ENCODE measurements at regions not wholly inside any gene's neighbourhood (a gene's known extent, or its start where the extent isn't known, plus 50 kb on each side); places are given as distances from the start of the nearest gene placed in this dataset.

DNA sequence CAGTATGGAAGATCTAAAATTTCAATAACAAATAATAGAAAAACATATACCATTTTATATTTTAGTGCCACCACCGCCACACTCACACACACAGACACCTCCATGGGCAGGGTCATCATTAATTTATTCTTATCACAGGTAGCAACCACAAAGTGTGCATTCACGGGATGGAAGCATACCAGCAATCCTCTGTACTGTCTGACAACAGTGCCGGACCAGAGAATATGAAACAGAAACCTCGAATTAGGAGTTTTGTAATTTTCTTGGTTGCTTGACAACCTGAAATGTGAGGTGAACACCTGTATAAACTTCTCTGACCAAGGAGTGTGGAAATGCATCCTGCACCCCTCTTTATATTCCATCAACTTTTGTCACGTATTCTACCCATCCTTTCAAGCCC is 213.9 kb upstream of the KCNIP4 start:
- TF ChIP-seq ZNF660 (tag by site-specific recombination; IDR thresholded peaks at IDR 0.05) (no peak), ZNF354C (tag by site-specific recombination; IDR thresholded peaks at IDR 0.05; ENCODE audit: borderline replicate concordance, low read depth) (no peak), ZNF133 (tag by site-specific recombination; IDR thresholded peaks at IDR 0.05) (no peak), ZNF202 (tag by site-specific recombination; IDR thresholded peaks at IDR 0.05; ENCODE audit: borderline replicate concordance) (no peak), TCF7L2 (IDR thresholded peaks at IDR 0.05; ENCODE audit: borderline replicate concordance, low read depth, low read length) (no peak), ZNF248 (tag by site-specific recombination; IDR thresholded peaks at IDR 0.05) (no peak), ZNF416 (tag by site-specific recombination; IDR thresholded peaks at IDR 0.05) (no peak), OVOL3 (tag by site-specific recombination; IDR thresholded peaks at IDR 0.05) (no peak), ZNF501 (tag by site-specific recombination; IDR thresholded peaks at IDR 0.05) (no peak), ZNF174 (tag by site-specific recombination; IDR thresholded peaks at IDR 0.05) (no peak), ZNF76 (tag by site-specific recombination; IDR thresholded peaks at IDR 0.05; ENCODE audit: borderline replicate concordance, low read depth) (no peak)
- TF ChIP-seq, protein P1, sequence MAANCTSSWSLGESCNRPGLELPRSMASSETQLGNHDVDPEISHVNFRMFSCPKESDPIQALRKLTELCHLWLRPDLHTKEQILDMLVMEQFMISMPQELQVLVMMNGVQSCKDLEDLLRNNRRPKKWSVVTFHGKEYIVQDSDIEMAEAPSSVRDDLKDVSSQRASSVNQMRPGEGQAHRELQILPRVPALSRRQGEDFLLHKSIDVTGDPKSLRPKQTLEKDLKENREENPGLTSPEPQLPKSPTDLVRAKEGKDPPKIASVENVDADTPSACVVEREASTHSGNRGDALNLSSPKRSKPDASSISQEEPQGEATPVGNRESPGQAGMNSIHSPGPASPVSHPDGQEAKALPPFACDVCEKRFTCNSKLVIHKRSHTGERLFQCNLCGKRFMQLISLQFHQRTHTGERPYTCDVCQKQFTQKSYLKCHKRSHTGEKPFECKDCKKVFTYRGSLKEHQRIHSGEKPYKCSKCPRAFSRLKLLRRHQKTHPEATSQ (tag by site-specific recombination; IDR thresholded peaks at IDR 0.05), result no peak
- TF ChIP-seq, protein P2, sequence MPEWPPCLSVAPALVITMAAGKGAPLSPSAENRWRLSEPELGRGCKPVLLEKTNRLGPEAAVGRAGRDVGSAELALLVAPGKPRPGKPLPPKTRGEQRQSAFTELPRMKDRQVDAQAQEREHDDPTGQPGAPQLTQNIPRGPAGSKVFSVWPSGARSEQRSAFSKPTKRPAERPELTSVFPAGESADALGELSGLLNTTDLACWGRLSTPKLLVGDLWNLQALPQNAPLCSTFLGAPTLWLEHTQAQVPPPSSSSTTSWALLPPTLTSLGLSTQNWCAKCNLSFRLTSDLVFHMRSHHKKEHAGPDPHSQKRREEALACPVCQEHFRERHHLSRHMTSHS (tag by site-specific recombination; IDR thresholded peaks at IDR 0.05), result no peak
- TF ChIP-seq, protein P3, sequence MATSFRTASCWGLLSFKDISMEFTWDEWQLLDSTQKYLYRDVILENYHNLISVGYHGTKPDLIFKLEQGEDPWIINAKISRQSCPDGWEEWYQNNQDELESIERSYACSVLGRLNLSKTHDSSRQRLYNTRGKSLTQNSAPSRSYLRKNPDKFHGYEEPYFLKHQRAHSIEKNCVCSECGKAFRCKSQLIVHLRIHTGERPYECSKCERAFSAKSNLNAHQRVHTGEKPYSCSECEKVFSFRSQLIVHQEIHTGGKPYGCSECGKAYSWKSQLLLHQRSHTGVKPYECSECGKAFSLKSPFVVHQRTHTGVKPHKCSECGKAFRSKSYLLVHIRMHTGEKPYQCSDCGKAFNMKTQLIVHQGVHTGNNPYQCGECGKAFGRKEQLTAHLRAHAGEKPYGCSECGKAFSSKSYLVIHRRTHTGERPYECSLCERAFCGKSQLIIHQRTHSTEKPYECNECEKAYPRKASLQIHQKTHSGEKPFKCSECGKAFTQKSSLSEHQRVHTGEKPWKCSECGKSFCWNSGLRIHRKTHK (tag by site-specific recombination; IDR thresholded peaks at IDR 0.05), result no peak
- TF ChIP-seq, protein P4, sequence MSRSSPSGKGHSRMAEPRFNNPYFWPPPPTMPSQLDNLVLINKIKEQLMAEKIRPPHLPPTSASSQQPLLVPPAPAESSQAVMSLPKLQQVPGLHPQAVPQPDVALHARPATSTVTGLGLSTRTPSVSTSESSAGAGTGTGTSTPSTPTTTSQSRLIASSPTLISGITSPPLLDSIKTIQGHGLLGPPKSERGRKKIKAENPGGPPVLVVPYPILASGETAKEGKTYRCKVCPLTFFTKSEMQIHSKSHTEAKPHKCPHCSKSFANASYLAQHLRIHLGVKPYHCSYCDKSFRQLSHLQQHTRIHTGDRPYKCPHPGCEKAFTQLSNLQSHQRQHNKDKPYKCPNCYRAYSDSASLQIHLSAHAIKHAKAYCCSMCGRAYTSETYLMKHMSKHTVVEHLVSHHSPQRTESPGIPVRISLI (tag by site-specific recombination; IDR thresholded peaks at IDR 0.05), result no peak
- TF ChIP-seq, protein P5, sequence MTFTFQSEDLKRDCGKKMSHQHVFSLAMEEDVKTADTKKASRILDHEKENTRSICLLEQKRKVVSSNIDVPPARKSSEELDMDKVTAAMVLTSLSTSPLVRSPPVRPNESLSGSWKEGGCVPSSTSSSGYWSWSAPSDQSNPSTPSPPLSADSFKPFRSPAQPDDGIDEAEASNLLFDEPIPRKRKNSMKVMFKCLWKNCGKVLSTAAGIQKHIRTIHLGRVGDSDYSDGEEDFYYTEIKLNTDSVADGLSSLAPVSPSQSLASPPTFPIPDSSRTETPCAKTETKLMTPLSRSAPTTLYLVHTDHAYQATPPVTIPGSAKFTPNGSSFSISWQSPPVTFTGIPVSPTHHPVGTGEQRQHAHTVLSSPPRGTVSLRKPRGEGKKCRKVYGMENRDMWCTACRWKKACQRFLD (tag by site-specific recombination; IDR thresholded peaks at IDR 0.05), result no peak
- TF ChIP-seq, protein P6, sequence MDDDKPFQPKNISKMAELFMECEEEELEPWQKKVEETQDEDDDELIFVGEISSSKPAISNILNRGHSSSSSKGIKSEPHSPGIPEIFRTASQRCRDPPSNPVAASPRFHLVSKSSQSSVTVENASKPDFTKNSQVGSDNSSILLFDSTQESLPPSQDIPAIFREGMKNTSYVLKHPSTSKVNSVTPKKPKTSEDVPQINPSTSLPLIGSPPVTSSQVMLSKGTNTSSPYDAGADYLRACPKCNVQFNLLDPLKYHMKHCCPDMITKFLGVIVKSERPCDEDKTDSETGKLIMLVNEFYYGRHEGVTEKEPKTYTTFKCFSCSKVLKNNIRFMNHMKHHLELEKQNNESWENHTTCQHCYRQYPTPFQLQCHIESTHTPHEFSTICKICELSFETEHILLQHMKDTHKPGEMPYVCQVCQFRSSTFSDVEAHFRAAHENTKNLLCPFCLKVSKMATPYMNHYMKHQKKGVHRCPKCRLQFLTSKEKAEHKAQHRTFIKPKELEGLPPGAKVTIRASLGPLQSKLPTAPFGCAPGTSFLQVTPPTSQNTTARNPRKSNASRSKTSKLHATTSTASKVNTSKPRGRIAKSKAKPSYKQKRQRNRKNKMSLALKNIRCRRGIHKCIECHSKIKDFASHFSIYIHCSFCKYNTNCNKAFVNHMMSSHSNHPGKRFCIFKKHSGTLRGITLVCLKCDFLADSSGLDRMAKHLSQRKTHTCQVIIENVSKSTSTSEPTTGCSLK (tag by site-specific recombination; IDR thresholded peaks at IDR 0.05), result no peak
- Histone ChIP-seq H3K4me3 (ENCODE audit: low read depth, low read length) (no peak overlapping the region), H3K36me3 (ENCODE audit: control insufficient read depth in 2 of 2, insufficient read depth in 1 of 2, low read length in 2 of 2) (no peaks in the 10 kb centered on the region), H3K27ac (ENCODE audit: extremely low read depth, low read depth, low read length) (no peak overlapping the region), H3K9me3 (ENCODE audit: control insufficient read depth, insufficient read depth, low read depth, low read length) (no peaks in the 10 kb centered on the region), H3K4me1 (ENCODE audit: control insufficient read depth, insufficient read depth, low read length) (no peaks in the 10 kb centered on the region)
- POLR2A ChIA-PET, result no interaction called here
- CTCF ChIA-PET, result no interaction called here

DNA sequence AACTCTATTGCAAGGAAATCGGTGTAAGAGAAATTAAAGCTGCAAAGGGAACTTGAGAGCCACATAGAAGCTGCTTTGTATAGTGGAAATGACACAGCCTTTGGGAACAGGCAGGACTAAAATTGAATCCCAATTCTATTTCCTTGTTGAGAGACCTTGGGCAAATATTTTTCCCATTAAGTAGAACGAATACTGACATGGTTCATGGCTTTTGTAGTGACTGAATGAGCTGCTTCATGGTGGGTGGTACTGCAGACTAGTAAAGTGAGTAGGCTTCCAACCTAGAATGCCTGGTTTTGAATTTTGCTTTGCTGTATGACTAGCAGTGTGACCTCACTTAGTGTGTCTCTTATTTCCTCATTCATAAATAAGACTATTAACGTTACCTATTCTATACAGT is 182.2 kb upstream of the KCNIP4 start:
- Histone ChIP-seq H3K9me3 (ENCODE audit: control insufficient read depth, insufficient read depth, low read depth, low read length) (no peaks in the 10 kb centered on the region), H3K27ac (ENCODE audit: extremely low read depth, low read depth, low read length) (no peak overlapping the region), H3K4me3 (ENCODE audit: low read depth, low read length) (no peak overlapping the region), H3K36me3 (ENCODE audit: control insufficient read depth in 2 of 2, insufficient read depth in 1 of 2, low read length in 2 of 2) (no peaks in the 10 kb centered on the region), H3K4me1 (ENCODE audit: control insufficient read depth, insufficient read depth, low read length) (no peaks in the 10 kb centered on the region)
- ChIA-PET POLR2A (no interaction called here), CTCF (interaction anchor here (0.6 to 0.7 kb wide), 2 partner anchors 481 to 483 kb away, joined by 3 read pairs; no protein-coding TSS in a partner anchor)
- no peak for TF ChIP-seq ZSCAN30 (tag by site-specific recombination; IDR thresholded peaks at IDR 0.05)
- no peak for TF ChIP-seq KLF8 (tag by site-specific recombination; IDR thresholded peaks at IDR 0.05)
- TF ChIP-seq ZNF571 (tag by site-specific recombination; IDR thresholded peaks at IDR 0.05), result no peak
- TF ChIP-seq ZNF404 (tag by site-specific recombination; IDR thresholded peaks at IDR 0.05), result no peak
- TF ChIP-seq, protein P7, sequence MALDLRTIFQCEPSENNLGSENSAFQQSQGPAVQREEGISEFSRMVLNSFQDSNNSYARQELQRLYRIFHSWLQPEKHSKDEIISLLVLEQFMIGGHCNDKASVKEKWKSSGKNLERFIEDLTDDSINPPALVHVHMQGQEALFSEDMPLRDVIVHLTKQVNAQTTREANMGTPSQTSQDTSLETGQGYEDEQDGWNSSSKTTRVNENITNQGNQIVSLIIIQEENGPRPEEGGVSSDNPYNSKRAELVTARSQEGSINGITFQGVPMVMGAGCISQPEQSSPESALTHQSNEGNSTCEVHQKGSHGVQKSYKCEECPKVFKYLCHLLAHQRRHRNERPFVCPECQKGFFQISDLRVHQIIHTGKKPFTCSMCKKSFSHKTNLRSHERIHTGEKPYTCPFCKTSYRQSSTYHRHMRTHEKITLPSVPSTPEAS (tag by site-specific recombination; IDR thresholded peaks at IDR 0.05), result no peak
- TF ChIP-seq, protein P8, sequence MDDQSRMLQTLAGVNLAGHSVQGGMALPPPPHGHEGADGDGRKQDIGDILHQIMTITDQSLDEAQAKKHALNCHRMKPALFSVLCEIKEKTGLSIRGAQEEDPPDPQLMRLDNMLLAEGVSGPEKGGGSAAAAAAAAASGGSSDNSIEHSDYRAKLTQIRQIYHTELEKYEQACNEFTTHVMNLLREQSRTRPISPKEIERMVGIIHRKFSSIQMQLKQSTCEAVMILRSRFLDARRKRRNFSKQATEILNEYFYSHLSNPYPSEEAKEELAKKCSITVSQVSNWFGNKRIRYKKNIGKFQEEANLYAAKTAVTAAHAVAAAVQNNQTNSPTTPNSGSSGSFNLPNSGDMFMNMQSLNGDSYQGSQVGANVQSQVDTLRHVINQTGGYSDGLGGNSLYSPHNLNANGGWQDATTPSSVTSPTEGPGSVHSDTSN (CRISPR knock-in tag; IDR thresholded peaks at IDR 0.05), result no peak
- TF ChIP-seq ZNF792 (tag by site-specific recombination; IDR thresholded peaks at IDR 0.05), result no peak
- no peak for TF ChIP-seq ZNF621 (tag by site-specific recombination; IDR thresholded peaks at IDR 0.05)
- no peak for TF ChIP-seq ZNF776 (tag by site-specific recombination; IDR thresholded peaks at IDR 0.05; ENCODE audit: borderline replicate concordance)

Data from HEK293 (cell line).